BJ (cell line): ENCODE measurements at regions not wholly inside any gene's neighbourhood (a gene's known extent, or its start where the extent isn't known, plus 50 kb on each side); places are given as distances from the start of the nearest gene placed in this dataset.

Experiments
- CTCF ChIA-PET: fragments of 350-600 bp; formaldehyde crosslinking; extraction: SDS; loops from one replicate; lab custom pipeline; 2021; ENCODE audit warnings: antibody characterized with exemption, inconsistent platforms; lab: Yijun Ruan, JAX
- POLR2A ChIA-PET: fragments of 300-600 bp; sonication (Branson Sonifier 250); formaldehyde crosslinking; extraction: SDS; loops from one replicate; lab custom pipeline; 2021; ENCODE audit warnings: antibody characterized with exemption; lab: Charles Lee
- DNase-seq: peaks from one replicate; pipeline ENCODE4 v3.0.0-alpha.2; 2011; ENCODE audit warnings: low read depth
- H3K27me3 ChIP-seq: 2 replicates; pipeline ENCODE4 v1.6.0; 2011; ENCODE audit warnings: low read length; ENCODE audit not compliant: control insufficient read depth, insufficient read depth
- H3K36me3 ChIP-seq: 2 replicates; pipeline ENCODE4 v1.5.1; 2011; ENCODE audit warnings: low read length; ENCODE audit not compliant: control insufficient read depth, insufficient read depth
- H3K4me3 ChIP-seq: 2 replicates; pipeline ENCODE4 v1.5.1; 2011; ENCODE audit warnings: low read depth, mild to moderate bottlenecking, control low read depth, low read length
- TF ChIP-seq, protein P1 (sequence below): IDR thresholded peaks from 2 replicates; pipeline ENCODE4 v1.5.1; 2011; ENCODE audit warnings: low read depth, mild to moderate bottlenecking, control low read depth, inconsistent platforms, low read length, moderate library complexity; ENCODE audit not compliant: insufficient read depth

DNA sequence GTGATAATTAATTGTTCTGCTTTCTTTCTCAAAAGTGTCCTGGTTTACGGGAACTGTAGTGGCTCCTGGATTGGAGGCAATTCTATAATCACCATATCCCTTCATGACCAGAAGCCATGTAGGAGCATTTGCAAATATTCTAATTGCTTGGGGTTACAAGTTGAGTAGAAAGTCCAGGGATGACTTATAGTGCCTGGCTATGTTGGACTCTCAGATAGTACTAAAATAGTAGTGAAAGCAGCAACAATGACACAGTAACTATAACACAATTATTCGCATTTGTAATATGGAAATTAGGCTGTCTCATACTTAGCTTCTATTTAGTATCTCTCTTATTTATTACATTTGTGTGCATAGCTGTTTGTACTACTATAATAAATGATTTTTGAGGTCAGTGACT is 712.5 kb upstream of the GRAMD2B start:
- TF ChIP-seq, protein P1, sequence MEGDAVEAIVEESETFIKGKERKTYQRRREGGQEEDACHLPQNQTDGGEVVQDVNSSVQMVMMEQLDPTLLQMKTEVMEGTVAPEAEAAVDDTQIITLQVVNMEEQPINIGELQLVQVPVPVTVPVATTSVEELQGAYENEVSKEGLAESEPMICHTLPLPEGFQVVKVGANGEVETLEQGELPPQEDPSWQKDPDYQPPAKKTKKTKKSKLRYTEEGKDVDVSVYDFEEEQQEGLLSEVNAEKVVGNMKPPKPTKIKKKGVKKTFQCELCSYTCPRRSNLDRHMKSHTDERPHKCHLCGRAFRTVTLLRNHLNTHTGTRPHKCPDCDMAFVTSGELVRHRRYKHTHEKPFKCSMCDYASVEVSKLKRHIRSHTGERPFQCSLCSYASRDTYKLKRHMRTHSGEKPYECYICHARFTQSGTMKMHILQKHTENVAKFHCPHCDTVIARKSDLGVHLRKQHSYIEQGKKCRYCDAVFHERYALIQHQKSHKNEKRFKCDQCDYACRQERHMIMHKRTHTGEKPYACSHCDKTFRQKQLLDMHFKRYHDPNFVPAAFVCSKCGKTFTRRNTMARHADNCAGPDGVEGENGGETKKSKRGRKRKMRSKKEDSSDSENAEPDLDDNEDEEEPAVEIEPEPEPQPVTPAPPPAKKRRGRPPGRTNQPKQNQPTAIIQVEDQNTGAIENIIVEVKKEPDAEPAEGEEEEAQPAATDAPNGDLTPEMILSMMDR, result no peak
- DNase-seq, result no peak
- Histone ChIP-seq H3K36me3 (no peaks in the 10 kb centered on the region), H3K27me3 (no peaks in the 10 kb centered on the region), H3K4me3 (no peak overlapping the region)
- ChIA-PET POLR2A (no interaction called here), CTCF (no interaction called here)

DNA sequence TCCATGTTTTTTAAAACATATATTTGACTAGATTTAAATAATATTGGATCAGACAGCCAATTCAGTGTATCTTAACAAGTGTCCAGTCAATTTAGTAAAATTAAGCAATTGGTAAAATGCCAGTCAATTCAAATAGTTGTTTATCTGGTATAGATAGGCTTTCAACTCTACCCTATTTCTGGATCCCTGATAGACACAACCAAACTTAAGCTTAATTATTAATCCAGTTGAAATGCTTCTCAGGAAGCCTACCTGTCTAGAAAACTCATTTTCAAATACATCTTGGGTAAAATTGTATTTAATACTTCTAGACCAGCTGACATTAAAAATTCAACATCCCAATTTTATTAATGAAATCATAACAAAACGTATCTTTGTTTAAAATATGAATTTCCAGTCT is 710.8 kb upstream of the GRAMD2B start:
- no peaks in the 10 kb centered on the region for H3K27me3 ChIP-seq
- ChIA-PET CTCF (no interaction called here), POLR2A (no interaction called here)
- H3K36me3 ChIP-seq, result no peaks in the 10 kb centered on the region
- DNase-seq, result no peak
- H3K4me3 ChIP-seq, result no peak overlapping the region
- TF ChIP-seq, protein P1, result no peak

DNA sequence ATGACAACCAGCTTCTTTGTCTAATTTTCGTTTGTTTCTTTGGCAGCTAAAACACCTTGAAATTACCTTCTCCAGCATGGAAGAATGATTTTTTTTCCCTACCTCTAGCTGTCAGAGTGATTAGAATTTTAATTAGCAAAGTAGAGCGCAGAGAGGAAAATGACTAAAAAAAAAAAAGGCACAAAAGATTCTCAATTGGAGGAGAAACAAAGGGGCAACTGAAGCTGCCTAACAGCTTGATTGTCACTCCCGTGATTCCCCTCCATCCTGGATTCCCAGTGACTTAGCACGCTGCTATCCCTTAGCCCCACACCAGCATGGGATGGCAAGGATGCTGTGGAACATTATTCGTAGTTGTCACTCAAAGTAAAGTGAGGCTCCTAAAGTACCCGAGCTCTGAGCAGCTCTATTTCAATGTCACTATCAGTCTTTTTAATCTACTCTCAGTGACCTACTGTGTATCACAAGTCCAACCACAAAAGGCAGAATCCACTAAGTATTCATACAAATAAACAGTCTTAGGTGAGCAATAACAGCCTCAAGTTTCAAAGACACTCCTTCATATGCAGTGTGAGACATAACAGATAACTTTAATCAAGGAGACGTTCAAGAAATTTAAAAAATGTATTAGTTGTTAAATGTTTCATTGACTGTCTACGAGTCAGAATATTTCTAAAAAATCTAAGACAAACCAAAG is 710.0 kb upstream of the GRAMD2B start:
- no peak for DNase-seq
- CTCF ChIA-PET, result no interaction called here
- Histone ChIP-seq H3K4me3 (no peak overlapping the region), H3K36me3 (no peaks in the 10 kb centered on the region), H3K27me3 (no peaks in the 10 kb centered on the region)
- POLR2A ChIA-PET, result no interaction called here
- TF ChIP-seq, protein P1, result no peak

DNA sequence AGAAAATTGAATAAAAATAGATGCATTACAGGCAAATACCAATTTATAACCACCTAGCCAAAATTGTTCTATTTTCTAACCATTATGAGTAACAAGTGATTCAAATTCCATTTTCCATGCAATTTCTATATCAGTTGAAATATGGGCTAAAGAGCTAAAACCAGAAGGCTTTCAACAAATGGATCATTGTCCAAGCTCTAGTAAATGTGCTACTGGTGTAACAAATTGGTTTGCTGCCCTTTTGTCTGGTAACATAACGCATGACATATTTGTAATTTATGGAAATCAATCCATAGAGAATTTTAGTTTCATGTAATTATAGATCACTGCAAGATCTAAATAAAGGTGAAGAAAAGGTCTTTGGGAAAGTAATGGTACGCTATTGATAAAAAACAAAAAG is 708.0 kb upstream of the GRAMD2B start:
- CTCF ChIA-PET, result no interaction called here
- POLR2A ChIA-PET, result no interaction called here
- TF ChIP-seq, protein P1, result no peak
- H3K27me3 ChIP-seq, result no peaks in the 10 kb centered on the region
- no peak for DNase-seq
- no peak overlapping the region for H3K4me3 ChIP-seq
- H3K36me3 ChIP-seq, result no peaks in the 10 kb centered on the region

DNA sequence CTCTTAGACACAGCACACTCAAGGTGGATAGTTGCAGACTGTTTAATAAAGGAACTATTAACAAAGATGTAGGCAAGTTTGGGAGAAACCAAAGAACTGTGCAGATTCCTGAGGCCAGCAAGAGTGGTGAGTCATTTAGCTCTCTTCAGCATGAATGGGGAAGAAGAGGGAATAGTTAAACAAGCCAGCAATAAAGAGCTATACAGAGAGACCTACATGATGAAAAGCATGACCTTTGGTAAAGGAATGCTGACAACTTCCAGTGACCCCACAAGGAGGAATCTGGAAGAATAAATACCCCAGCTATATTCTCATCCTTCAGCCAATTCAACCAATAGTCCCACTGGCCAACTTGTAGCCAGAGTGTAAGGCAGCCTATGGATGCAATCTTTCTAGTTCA is 706.0 kb upstream of the GRAMD2B start:
- ChIA-PET CTCF (no interaction called here), POLR2A (interaction anchor here (0.6 kb wide), 1 partner anchor 1083 kb away, joined by 3 read pairs; no protein-coding TSS in a partner anchor)
- DNase-seq, result peak; percentile 25
- TF ChIP-seq, protein P1, result no peak
- H3K4me3 ChIP-seq, result no peak overlapping the region
- H3K36me3 ChIP-seq, result no peaks in the 10 kb centered on the region
- no peaks in the 10 kb centered on the region for H3K27me3 ChIP-seq
